Cardiac muscle cell (in vitro differentiated cells and primary cell): ENCODE measurements at regions not wholly inside any gene's neighbourhood (a gene's known extent, or its start where the extent isn't known, plus 50 kb on each side); places are given as distances from the start of the nearest gene placed in this dataset.

Experiments
- DNase-seq, 2 donors: peaks; one replicate each; pipeline versions ENCODE4 v3.0.0 to v3.0.0-alpha.2; 2010 to 2017; ENCODE audit warnings: low read depth in 1 of 2, low spot score in 1 of 2
- H3K27ac ChIP-seq: fragments of 200-600 bp; sonication (generic); 2 replicates; pipeline ENCODE4 v1.5.1; 2016
- H3K27me3 ChIP-seq: fragments of 200-600 bp; sonication (generic); 2 replicates; pipeline ENCODE4 v1.6.0; 2016; ENCODE audit warnings: control low read depth
- H3K36me3 ChIP-seq: fragments of 200-600 bp; sonication (generic); 2 replicates; pipeline ENCODE4 v1.5.1; 2016; ENCODE audit warnings: control low read depth
- H3K4me1 ChIP-seq: fragments of 200-600 bp; sonication (generic); 2 replicates; pipeline ENCODE4 v1.8.1; 2017; ENCODE audit warnings: low read depth, mild to moderate bottlenecking, mixed run types
- H3K4me3 ChIP-seq: fragments of 200-600 bp; sonication (generic); 2 replicates; pipeline ENCODE4 v1.5.1; 2016; ENCODE audit warnings: mild to moderate bottlenecking
- H3K9me3 ChIP-seq: fragments of 200-600 bp; sonication (generic); 2 replicates; pipeline ENCODE4 v1.5.1; 2017; ENCODE audit warnings: low read depth, mild to moderate bottlenecking, control low read depth
- CTCF ChIP-seq: IDR thresholded peaks from 2 replicates; pipeline ENCODE4 v1.5.1; 2012; ENCODE audit warnings: low read depth, mild to moderate bottlenecking, low read length

DNA sequence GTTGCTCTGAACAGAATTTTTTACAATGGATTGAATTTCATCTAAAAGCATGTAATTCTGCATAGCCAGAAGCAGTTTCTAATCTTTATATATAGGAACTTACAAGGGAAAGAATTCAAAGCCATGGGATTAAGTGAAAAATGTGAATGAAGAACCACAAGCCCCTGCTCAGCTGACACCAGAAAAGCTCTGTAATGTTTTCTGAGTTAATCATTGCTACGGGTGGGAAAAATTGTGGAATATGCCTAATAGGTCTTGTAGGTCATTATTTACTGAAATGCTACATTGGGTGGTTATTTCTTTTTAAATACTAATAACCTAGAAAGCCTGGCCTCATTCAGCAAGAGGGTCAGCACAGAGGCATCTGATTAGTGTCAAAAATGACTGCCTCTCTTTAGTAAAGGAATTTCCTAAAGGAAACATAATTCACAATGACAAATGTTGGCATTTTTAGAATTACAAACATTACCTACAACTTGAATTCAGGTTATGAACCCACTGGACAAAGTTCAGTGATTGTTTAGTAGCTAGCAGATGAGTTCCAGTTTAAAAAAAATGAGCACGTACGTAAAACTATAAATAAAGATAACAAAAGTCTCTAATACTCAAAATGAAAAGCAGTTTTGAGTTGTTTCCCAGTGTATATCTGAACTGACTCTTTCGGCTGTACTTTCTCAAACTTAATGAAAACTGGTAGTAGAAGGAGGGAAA is 75.3 kb downstream of the BMP4 start:
- no peaks in the 10 kb centered on the region for H3K9me3 ChIP-seq
- H3K27ac ChIP-seq, result no peak overlapping the region
- peak in 1 of 2 donors; percentile 36 for DNase-seq
- H3K4me1 ChIP-seq, result no peaks in the 10 kb centered on the region
- no peak for TF ChIP-seq CTCF
- no peak overlapping the region for H3K4me3 ChIP-seq
- H3K36me3 ChIP-seq, result no peaks in the 10 kb centered on the region
- no peaks in the 10 kb centered on the region for H3K27me3 ChIP-seq

DNA sequence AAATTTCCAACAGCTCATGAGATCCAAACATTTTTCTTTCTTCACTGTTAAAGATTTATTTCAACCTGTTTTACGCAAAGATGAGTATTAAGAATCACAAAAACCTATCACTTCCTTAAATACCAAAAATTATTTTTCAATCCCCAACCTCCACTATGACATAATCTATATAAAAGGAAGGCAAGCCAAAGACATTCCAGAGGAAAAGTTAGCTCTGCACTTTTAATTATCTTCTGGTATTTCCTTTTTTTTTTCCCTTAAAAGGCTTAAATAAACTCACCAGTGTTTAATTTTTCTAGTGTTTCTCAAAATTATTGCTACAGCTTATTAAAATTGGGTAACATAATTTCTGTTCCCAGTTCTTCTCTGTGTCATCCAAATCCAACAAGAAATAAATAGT is 75.9 kb downstream of the BMP4 start:
- Histone ChIP-seq H3K4me1 (no peaks in the 10 kb centered on the region), H3K27me3 (no peaks in the 10 kb centered on the region), H3K4me3 (no peak overlapping the region), H3K9me3 (no peaks in the 10 kb centered on the region), H3K27ac (no peak overlapping the region), H3K36me3 (no peaks in the 10 kb centered on the region)
- TF ChIP-seq CTCF, result no peak
- no peak for DNase-seq

- Histone ChIP-seq H3K27me3 (no peaks in the 10 kb centered on the region), H3K4me1 (no peaks in the 10 kb centered on the region), H3K36me3 (no peaks in the 10 kb centered on the region), H3K27ac (no peak overlapping the region), H3K4me3 (no peak overlapping the region), H3K9me3 (no peaks in the 10 kb centered on the region)
- no peak for TF ChIP-seq CTCF
- DNase-seq, result no peak
Measured at GRCh38 chr14:53879747-53880146, 76.9 kb downstream of the BMP4 start.

GRCh38 chr14:53879022-53879686 is 77.5 kb downstream of the BMP4 start:
- Histone ChIP-seq H3K4me1 (no peaks in the 10 kb centered on the region), H3K9me3 (no peaks in the 10 kb centered on the region), H3K36me3 (no peaks in the 10 kb centered on the region), H3K4me3 (no peak overlapping the region), H3K27ac (no peak overlapping the region), H3K27me3 (no peaks in the 10 kb centered on the region)
- DNase-seq, result no peak
- no peak for TF ChIP-seq CTCF

- Histone ChIP-seq H3K4me3 (no peak overlapping the region), H3K36me3 (no peaks in the 10 kb centered on the region), H3K4me1 (no peaks in the 10 kb centered on the region), H3K27ac (no peak overlapping the region), H3K9me3 (no peaks in the 10 kb centered on the region), H3K27me3 (no peaks in the 10 kb centered on the region)
- peak in 1 of 2 donors; percentile 29 for DNase-seq
- TF ChIP-seq CTCF, result no peak
Measured at GRCh38 chr14:53875324-53875897, 81.2 kb downstream of the BMP4 start.
